ENCODE measurements at regions not wholly inside any gene's neighbourhood (a gene's known extent, or its start where the extent isn't known, plus 50 kb on each side); places are given as distances from the start of the nearest gene placed in this dataset.

GRCh38 chr9:88737876-88738275 lies 202.9 kb downstream of the NXNL2 start:
- Histone ChIP-seq H3K27me3 (ENCODE audit: insufficient read depth, low read depth) (no peaks in the 10 kb centered on the region), H3K4me3 (IDR thresholded peaks at IDR 0.05; ENCODE audit: insufficient read depth, low read depth, low read length) (no peak overlapping the region), H3K36me3 (ENCODE audit: insufficient read depth) (no peaks in the 10 kb centered on the region), H2AFZ (ENCODE audit: low read depth) (no peak overlapping the region), H3K9ac (no peak overlapping the region), H3K4me2 (no peak overlapping the region), H3K4me1 (ENCODE audit: low read depth, poor library complexity, severe bottlenecking) (no peaks in the 10 kb centered on the region), H3K27ac (no peak overlapping the region), H3K79me2 (ENCODE audit: insufficient read depth, low read depth) (no peaks in the 10 kb centered on the region), H4K20me1 (ENCODE audit: insufficient read depth) (no peaks in the 10 kb centered on the region)
- no peak for TF ChIP-seq CTCF (conservative IDR thresholded peaks at IDR 0.05; ENCODE audit: low read depth, low read length)

GRCh38 chr9:88738709-88739108 lies 203.7 kb downstream of the NXNL2 start:
- H3K79me2 ChIP-seq (ENCODE audit: insufficient read depth, low read depth): no peaks in the 10 kb centered on the region
- no peak overlapping the region for H2AFZ ChIP-seq (ENCODE audit: low read depth)
- H3K4me3 ChIP-seq (IDR thresholded peaks at IDR 0.05; ENCODE audit: insufficient read depth, low read depth, low read length): no peak overlapping the region
- no peak overlapping the region for H3K27ac ChIP-seq
- H3K27me3 ChIP-seq (ENCODE audit: insufficient read depth, low read depth): no peaks in the 10 kb centered on the region
- H3K9ac ChIP-seq: no peak overlapping the region
- H3K4me1 ChIP-seq (ENCODE audit: low read depth, poor library complexity, severe bottlenecking): no peaks in the 10 kb centered on the region
- H4K20me1 ChIP-seq (ENCODE audit: insufficient read depth): no peaks in the 10 kb centered on the region
- H3K36me3 ChIP-seq (ENCODE audit: insufficient read depth): no peaks in the 10 kb centered on the region
- TF ChIP-seq CTCF (conservative IDR thresholded peaks at IDR 0.05; ENCODE audit: low read depth, low read length): no peak
- no peak overlapping the region for H3K4me2 ChIP-seq

GRCh38 chr9:88739373-88739772 lies 204.4 kb downstream of the NXNL2 start:
- no peak for TF ChIP-seq CTCF (conservative IDR thresholded peaks at IDR 0.05; ENCODE audit: low read depth, low read length)
- no peaks in the 10 kb centered on the region for H4K20me1 ChIP-seq (ENCODE audit: insufficient read depth)
- no peak overlapping the region for H2AFZ ChIP-seq (ENCODE audit: low read depth)
- H3K79me2 ChIP-seq (ENCODE audit: insufficient read depth, low read depth): no peaks in the 10 kb centered on the region
- no peaks in the 10 kb centered on the region for H3K36me3 ChIP-seq (ENCODE audit: insufficient read depth)
- no peaks in the 10 kb centered on the region for H3K27me3 ChIP-seq (ENCODE audit: insufficient read depth, low read depth)
- H3K9ac ChIP-seq: no peak overlapping the region
- no peak overlapping the region for H3K4me3 ChIP-seq (IDR thresholded peaks at IDR 0.05; ENCODE audit: insufficient read depth, low read depth, low read length)
- H3K27ac ChIP-seq: no peak overlapping the region
- no peaks in the 10 kb centered on the region for H3K4me1 ChIP-seq (ENCODE audit: low read depth, poor library complexity, severe bottlenecking)
- H3K4me2 ChIP-seq: no peak overlapping the region

- Histone ChIP-seq H4K20me1 (ENCODE audit: insufficient read depth) (no peaks in the 10 kb centered on the region), H3K4me1 (ENCODE audit: low read depth, poor library complexity, severe bottlenecking) (no peaks in the 10 kb centered on the region), H3K4me2 (no peak overlapping the region), H3K79me2 (ENCODE audit: insufficient read depth, low read depth) (no peaks in the 10 kb centered on the region), H3K9ac (no peak overlapping the region), H3K27ac (no peak overlapping the region), H3K4me3 (IDR thresholded peaks at IDR 0.05; ENCODE audit: insufficient read depth, low read depth, low read length) (no peak overlapping the region), H2AFZ (ENCODE audit: low read depth) (no peak overlapping the region), H3K27me3 (ENCODE audit: insufficient read depth, low read depth) (no peaks in the 10 kb centered on the region), H3K36me3 (ENCODE audit: insufficient read depth) (no peaks in the 10 kb centered on the region)
- no peak for TF ChIP-seq CTCF (conservative IDR thresholded peaks at IDR 0.05; ENCODE audit: low read depth, low read length)
Measured at GRCh38 chr9:88740844-88741243, 205.9 kb downstream of the NXNL2 start.

- Histone ChIP-seq H4K20me1 (ENCODE audit: insufficient read depth) (no peaks in the 10 kb centered on the region), H3K36me3 (ENCODE audit: insufficient read depth) (no peaks in the 10 kb centered on the region), H3K4me3 (IDR thresholded peaks at IDR 0.05; ENCODE audit: insufficient read depth, low read depth, low read length) (no peak overlapping the region), H3K79me2 (ENCODE audit: insufficient read depth, low read depth) (no peaks in the 10 kb centered on the region), H2AFZ (ENCODE audit: low read depth) (no peak overlapping the region), H3K4me1 (ENCODE audit: low read depth, poor library complexity, severe bottlenecking) (no peaks in the 10 kb centered on the region), H3K27ac (no peak overlapping the region), H3K4me2 (no peak overlapping the region), H3K9ac (no peak overlapping the region), H3K27me3 (ENCODE audit: insufficient read depth, low read depth) (no peaks in the 10 kb centered on the region)
- peak; percentile 66 for TF ChIP-seq CTCF (conservative IDR thresholded peaks at IDR 0.05; ENCODE audit: low read depth, low read length)
Measured at GRCh38 chr9:88741335-88741734, 206.4 kb downstream of the NXNL2 start.

Measured in KMS-11 (cell line).